ENCODE measurements at regions not wholly inside any gene's neighbourhood (a gene's known extent, or its start where the extent isn't known, plus 50 kb on each side); places are given as distances from the start of the nearest gene placed in this dataset.
"Not testable (repeated sequence)": the region's sequence is repeated elsewhere in the genome, so short reads cannot be mapped to it uniquely, and the experiment has no call there.

GRCh38 chrX:80508083-80508482 is 87.8 kb downstream of the TENT5D start:
- POLR2A ChIA-PET; DNase-seq (ENCODE audit: extremely low spot score): not testable (repeated sequence)

GRCh38 chrX:80511969-80512760 is 91.9 kb downstream of the TENT5D start:
- DNase-seq (ENCODE audit: extremely low spot score), result no peak
- CTCF ChIA-PET, result no interaction called here

More at GRCh38 chrX:80508083-80508482, 87.8 kb downstream of the TENT5D start:
- CTCF ChIA-PET, result not testable (repeated sequence)

GRCh38 chrX:80512924-80513323 is 92.7 kb downstream of the TENT5D start:
- TF ChIP-seq CTBP1 (IDR thresholded peaks at IDR 0.05; ENCODE audit: borderline replicate concordance) (no peak), ELF4 (IDR thresholded peaks at IDR 0.05) (no peak), SUZ12 (IDR thresholded peaks at IDR 0.05) (no peak), NFRKB (IDR thresholded peaks at IDR 0.05) (no peak), ARNT (IDR thresholded peaks at IDR 0.05) (no peak), ZNF384 (IDR thresholded peaks at IDR 0.05) (no peak), LEF1 (IDR thresholded peaks at IDR 0.05; ENCODE audit: borderline replicate concordance) (no peak), FOXA1 (IDR thresholded peaks at IDR 0.05) (no peak), HDGF (IDR thresholded peaks at IDR 0.05; ENCODE audit: borderline replicate concordance) (no peak), SP1 (IDR thresholded peaks at IDR 0.05) (no peak), PKNOX1 (IDR thresholded peaks at IDR 0.05) (no peak), FOXM1 (IDR thresholded peaks at IDR 0.05; ENCODE audit: borderline replicate concordance) (no peak), FOXK2 (IDR thresholded peaks at IDR 0.05) (no peak)
- DNase-seq (ENCODE audit: extremely low spot score), result no peak
- ChIA-PET POLR2A (no interaction called here), CTCF (interaction anchor here (0.6 kb wide), 1 partner anchor 27 kb away, joined by 3 read pairs; no protein-coding TSS in a partner anchor)

More at GRCh38 chrX:80511969-80512760, 91.9 kb downstream of the TENT5D start:
- POLR2A ChIA-PET, result no interaction called here
- no peak for TF ChIP-seq BHLHE40 (IDR thresholded peaks at IDR 0.05; ENCODE audit: borderline replicate concordance)

- no peak for DNase-seq (ENCODE audit: extremely low spot score)
Measured at GRCh38 chrX:80513625-80514024, 93.4 kb downstream of the TENT5D start.

GRCh38 chrX:80537096-80537495 is 116.8 kb downstream of the TENT5D start:
- ChIA-PET POLR2A (no interaction called here), CTCF (no interaction called here)
- DNase-seq (ENCODE audit: extremely low spot score), result no peak
- no peak for TF ChIP-seq PKNOX1 (IDR thresholded peaks at IDR 0.05)
- no peak for TF ChIP-seq ZNF384 (IDR thresholded peaks at IDR 0.05)
- no peak for TF ChIP-seq SUZ12 (IDR thresholded peaks at IDR 0.05)
- no peak for TF ChIP-seq CTBP1 (IDR thresholded peaks at IDR 0.05; ENCODE audit: borderline replicate concordance)
- no peak for TF ChIP-seq NFRKB (IDR thresholded peaks at IDR 0.05)

More at GRCh38 chrX:80513625-80514024, 93.4 kb downstream of the TENT5D start:
- CTCF ChIA-PET, result no interaction called here
- no peak for TF ChIP-seq ELF4 (IDR thresholded peaks at IDR 0.05)
- no peak for TF ChIP-seq FOXM1 (IDR thresholded peaks at IDR 0.05; ENCODE audit: borderline replicate concordance)
- no peak for TF ChIP-seq HDGF (IDR thresholded peaks at IDR 0.05; ENCODE audit: borderline replicate concordance)
- TF ChIP-seq TARDBP (IDR thresholded peaks at IDR 0.05), result no peak
- no peak for TF ChIP-seq PKNOX1 (IDR thresholded peaks at IDR 0.05)
- no peak for TF ChIP-seq SUZ12 (IDR thresholded peaks at IDR 0.05)
- no peak for TF ChIP-seq ARNT (IDR thresholded peaks at IDR 0.05)
- no peak for TF ChIP-seq FOXK2 (IDR thresholded peaks at IDR 0.05)
- no peak for TF ChIP-seq LEF1 (IDR thresholded peaks at IDR 0.05; ENCODE audit: borderline replicate concordance)
- TF ChIP-seq ZNF384 (IDR thresholded peaks at IDR 0.05), result no peak
- no peak for TF ChIP-seq CTBP1 (IDR thresholded peaks at IDR 0.05; ENCODE audit: borderline replicate concordance)
- TF ChIP-seq L3MBTL2 (conservative IDR thresholded peaks at IDR 0.05), result no peak
- POLR2A ChIA-PET, result no interaction called here

- DNase-seq (ENCODE audit: extremely low spot score), result peak; percentile 26
- TF ChIP-seq FOXM1 (IDR thresholded peaks at IDR 0.05; ENCODE audit: borderline replicate concordance) (no peak), BHLHE40 (IDR thresholded peaks at IDR 0.05; ENCODE audit: borderline replicate concordance) (no peak), L3MBTL2 (conservative IDR thresholded peaks at IDR 0.05) (no peak), SP1 (IDR thresholded peaks at IDR 0.05) (no peak), ARNT (IDR thresholded peaks at IDR 0.05) (no peak), TARDBP (IDR thresholded peaks at IDR 0.05) (no peak), CTBP1 (IDR thresholded peaks at IDR 0.05; ENCODE audit: borderline replicate concordance) (no peak), FOXK2 (IDR thresholded peaks at IDR 0.05) (no peak)
- CTCF ChIA-PET, result no interaction called here
Measured at GRCh38 chrX:80550722-80551121, 130.5 kb downstream of the TENT5D start.

GRCh38 chrX:80556148-80556547 is 135.9 kb downstream of the TENT5D start:
- ChIA-PET POLR2A (no interaction called here), CTCF (no interaction called here)
- DNase-seq (ENCODE audit: extremely low spot score), result no peak
- no peak for TF ChIP-seq FOXK2 (IDR thresholded peaks at IDR 0.05)
- no peak for TF ChIP-seq HDGF (IDR thresholded peaks at IDR 0.05; ENCODE audit: borderline replicate concordance)
- TF ChIP-seq FOXM1 (IDR thresholded peaks at IDR 0.05; ENCODE audit: borderline replicate concordance), result no peak
- TF ChIP-seq ZNF384 (IDR thresholded peaks at IDR 0.05), result no peak
- no peak for TF ChIP-seq CTBP1 (IDR thresholded peaks at IDR 0.05; ENCODE audit: borderline replicate concordance)
- no peak for TF ChIP-seq LEF1 (IDR thresholded peaks at IDR 0.05; ENCODE audit: borderline replicate concordance)
- no peak for TF ChIP-seq ELF4 (IDR thresholded peaks at IDR 0.05)
- TF ChIP-seq FOXA1 (IDR thresholded peaks at IDR 0.05), result no peak
- no peak for TF ChIP-seq BHLHE40 (IDR thresholded peaks at IDR 0.05; ENCODE audit: borderline replicate concordance)
- TF ChIP-seq SUZ12 (IDR thresholded peaks at IDR 0.05), result no peak
- no peak for TF ChIP-seq SP1 (IDR thresholded peaks at IDR 0.05)
- no peak for TF ChIP-seq L3MBTL2 (conservative IDR thresholded peaks at IDR 0.05)
- no peak for TF ChIP-seq TARDBP (IDR thresholded peaks at IDR 0.05)
- no peak for TF ChIP-seq ARNT (IDR thresholded peaks at IDR 0.05)
- TF ChIP-seq NFRKB (IDR thresholded peaks at IDR 0.05), result no peak
- TF ChIP-seq PKNOX1 (IDR thresholded peaks at IDR 0.05), result no peak

More at GRCh38 chrX:80550722-80551121, 130.5 kb downstream of the TENT5D start:
- POLR2A ChIA-PET, result no interaction called here
